ENCODE measurements at regions not wholly inside any gene's neighbourhood (a gene's known extent, or its start where the extent isn't known, plus 50 kb on each side); places are given as distances from the start of the nearest gene placed in this dataset.

DNA sequence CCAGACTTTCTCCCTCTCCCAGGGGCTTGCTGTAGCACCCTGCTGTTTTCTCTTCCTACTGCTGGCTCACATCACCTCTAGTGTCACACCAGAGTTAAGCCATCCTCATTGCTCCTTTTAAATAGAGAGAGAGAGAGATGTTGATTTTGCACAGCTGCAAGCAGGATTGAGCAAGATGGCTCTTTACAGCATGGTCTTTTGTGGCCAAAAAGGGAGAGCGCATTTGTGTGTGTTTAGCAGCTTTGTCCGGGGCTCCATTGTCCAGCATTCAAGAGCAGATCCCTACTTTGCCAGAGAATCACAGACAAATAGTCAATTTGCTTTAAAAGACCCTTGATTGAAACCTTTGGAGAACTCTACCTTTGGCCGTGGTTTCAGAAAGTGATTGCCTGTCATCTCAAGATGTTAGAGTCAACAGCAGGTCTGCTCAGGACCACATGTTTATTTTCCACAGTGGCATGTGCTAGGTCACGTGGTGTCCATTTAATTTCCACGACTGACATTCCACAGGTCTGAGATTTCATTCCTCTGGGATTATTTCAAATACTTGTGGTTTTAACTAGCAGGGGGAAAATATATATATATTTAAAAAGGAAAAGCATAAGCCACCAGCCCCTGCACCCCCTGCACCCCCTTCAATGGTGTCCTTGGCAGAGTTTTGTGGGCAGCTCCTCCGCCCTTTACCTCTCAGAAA lies 359.9 kb upstream of the SLC14A2 start:
- peak in 1 of 3 donors; percentile 21 for DNase-seq (ENCODE audit: low read depth in 3 of 3, low spot score in 2 of 3)

DNA sequence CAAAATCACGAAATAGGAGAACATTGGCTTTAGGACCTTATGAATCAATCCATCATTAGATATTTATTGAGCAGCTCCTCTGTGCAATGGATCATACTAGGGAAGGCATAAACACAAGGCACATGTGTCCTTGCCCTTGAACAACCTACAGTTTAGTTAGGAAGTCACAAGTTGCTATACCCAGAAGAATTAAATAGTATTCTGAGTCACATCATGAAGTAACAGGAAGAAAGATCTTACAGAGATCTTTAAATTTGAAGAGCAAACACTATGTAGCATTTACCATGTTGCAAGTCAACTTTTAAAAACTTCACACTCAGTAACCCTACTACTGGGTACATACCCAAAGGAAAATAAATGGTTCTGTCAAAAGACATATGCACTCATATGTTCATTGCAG lies 355.2 kb upstream of the SLC14A2 start:
- no peak for DNase-seq (ENCODE audit: low read depth in 3 of 3, low spot score in 2 of 3)

DNA sequence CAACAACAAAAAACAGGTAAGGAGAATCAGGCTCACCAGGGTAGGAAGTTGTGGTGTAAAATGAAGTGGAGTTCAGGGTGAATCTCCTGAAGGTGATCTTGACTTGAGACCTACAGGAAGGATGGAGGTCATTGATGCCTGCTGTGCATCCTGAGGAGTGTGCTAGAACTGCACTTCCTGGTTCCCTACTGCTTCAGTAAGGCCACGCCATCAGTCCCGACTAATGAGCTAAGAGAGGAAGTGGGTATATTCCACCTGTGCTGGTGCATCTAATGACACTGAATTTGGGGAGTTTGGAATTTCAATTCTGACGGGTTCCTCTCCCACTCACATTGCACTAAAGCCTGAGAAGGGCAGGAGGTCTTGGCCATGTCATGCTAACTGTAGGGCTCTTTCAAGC lies 349.3 kb upstream of the SLC14A2 start:
- DNase-seq (ENCODE audit: low read depth in 3 of 3, low spot score in 2 of 3) = no peak

DNA sequence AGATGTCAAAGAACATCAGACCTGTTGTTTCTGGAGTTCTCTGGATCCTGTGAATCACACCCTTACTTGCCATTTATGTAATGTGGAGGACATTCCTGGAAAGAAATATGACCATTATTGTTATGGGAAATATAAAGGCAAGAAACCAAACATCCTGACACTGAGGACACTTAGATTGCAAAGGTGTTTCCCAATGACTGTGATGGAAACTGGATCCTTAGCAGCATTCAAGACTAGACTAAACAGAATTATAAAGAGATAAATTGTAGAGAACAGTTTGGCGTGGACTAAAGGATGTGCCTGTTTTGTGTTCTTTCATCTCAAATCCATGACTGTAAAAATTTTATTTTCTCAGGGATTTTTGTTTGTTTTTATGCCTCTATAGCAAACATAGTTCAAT lies 347.7 kb upstream of the SLC14A2 start:
- DNase-seq (ENCODE audit: low read depth in 3 of 3, low spot score in 2 of 3) = no peak

DNA sequence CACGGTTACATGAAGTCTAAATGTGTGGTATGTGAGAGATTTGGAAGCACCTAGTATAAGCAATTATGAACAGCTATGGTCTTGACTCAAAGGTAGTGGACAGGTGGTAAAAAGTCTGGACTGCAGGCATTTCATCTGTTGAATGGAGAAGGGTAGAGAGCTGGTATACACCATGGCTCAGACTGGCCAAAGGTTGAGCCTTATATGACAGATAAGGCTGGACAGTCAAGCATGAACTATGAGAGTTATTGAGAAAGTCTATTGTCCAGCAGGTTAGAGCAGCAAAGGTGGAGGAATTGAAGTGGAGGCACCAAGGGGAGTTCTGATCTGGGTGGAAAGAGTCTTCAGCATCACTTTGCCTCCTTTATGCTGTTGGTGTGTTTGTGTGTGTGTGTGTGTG lies 346.7 kb upstream of the SLC14A2 start:
- no peak for DNase-seq (ENCODE audit: low read depth in 3 of 3, low spot score in 2 of 3)

DNA sequence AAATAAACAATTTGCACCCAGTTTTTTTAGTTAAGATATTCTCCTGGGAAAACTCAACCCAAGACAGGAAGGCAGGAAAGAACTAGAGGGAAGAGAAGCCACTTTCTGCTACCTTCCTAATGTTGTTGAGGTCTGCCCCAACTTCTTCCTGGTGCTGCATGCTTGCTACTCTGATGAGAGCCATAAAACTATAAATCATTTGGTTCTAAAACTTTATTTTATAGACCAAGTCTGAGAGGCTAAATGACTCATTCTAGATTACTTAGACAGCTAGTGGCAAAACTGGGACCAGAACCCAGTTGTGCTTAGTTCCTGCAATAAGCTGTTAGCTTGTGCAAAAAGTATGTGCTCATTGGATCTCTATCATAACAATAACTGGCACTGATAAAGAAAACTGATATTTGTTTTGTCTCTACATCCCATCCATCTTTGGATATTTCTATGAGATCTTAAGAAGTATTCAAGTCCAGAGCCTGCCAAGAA lies 344.9 kb upstream of the SLC14A2 start:
- DNase-seq (ENCODE audit: low read depth in 3 of 3, low spot score in 2 of 3) = no peak

DNA sequence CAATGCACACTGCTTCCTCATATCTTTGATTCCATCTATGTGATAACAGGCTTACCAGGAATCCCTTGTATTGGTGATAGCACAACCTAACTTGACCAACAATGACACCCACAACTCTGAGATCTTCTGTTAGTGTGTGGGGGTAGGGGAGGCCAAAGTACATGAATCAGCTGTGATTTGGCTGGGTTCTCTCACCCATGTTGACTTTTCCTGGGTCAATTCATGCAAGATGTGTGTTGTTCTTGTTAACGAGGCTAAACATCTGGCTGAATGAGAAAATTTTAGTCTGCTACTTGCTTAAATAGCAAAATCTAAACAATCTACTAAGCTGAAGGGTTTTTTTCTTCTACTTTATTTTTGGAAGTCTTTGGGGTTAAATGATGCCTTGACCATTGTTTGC lies 341.2 kb upstream of the SLC14A2 start:
- DNase-seq (ENCODE audit: low read depth in 3 of 3, low spot score in 2 of 3) = no peak

DNA sequence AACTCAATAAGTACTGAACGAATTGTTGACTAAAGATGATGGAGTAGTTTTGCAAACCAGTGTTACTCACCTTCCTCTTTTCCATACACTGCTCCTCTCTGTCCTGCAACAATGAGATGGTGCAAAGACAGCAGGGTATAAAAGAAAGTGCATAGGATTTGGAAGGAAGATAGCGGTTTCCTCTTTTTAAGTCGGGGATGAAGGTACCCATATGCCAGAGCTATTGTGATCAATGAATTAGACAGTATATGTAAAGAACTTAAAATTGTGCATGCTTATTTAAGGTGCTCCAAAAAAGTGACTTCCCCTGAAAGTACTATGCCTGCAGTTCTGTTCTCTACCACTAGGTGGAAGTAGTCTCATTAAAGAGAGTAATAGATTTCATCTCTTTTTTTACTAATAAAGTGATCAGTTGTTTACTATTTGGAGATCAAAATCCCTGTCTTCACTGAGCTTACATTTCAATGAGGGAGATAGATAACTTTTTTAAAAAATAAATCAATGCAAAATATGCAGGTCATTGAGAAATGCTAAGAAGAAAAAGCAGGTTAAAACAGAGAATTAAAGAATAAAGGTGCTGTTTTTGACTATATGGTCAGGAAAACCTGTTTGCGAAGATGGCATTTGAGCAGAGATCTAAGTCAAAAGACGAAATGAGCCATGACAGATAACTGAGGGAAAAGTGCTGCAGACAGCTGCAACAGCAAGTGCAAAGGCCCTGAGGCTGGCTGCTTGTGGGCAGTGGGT lies 339.7 kb upstream of the SLC14A2 start:
- no peak for DNase-seq (ENCODE audit: low read depth in 3 of 3, low spot score in 2 of 3)

DNA sequence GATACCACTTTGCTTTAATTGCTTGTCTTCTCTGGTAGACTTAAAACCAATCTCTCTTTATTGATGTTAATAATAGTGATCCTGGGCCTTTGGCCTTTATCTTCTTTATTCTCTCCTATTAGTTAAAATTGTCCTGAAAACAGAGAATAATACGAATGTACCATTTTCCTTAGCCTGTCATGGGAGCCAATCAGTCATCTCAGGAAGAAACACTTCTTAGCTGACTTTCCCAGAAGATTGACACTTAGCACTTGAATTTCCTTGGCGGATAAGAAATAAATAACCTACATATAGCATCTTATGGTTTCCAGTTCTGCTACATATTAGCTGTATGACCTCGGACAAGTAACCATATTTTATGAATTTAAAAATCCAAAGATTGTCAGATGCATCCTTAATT lies 338.4 kb upstream of the SLC14A2 start:
- DNase-seq (ENCODE audit: low read depth in 3 of 3, low spot score in 2 of 3) = no peak

DNA sequence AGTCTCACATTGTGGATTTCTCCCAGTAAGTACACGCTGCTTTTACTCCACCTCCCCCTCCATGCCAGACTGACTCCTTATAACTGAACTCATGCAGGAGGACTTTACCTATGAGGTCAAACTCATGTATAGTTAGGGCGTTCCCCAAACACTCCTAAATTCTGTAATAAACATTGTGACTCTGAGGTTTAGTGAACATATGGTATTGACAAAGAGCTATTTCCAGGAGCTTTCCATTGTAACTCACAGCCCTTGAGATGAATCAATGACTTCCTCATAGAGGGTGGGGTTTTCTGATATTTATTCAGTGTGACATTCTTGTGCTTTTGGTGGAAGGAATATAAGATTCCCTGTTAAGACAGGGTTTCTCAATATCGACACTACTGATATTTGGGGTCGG lies 337.4 kb upstream of the SLC14A2 start:
- DNase-seq (ENCODE audit: low read depth in 3 of 3, low spot score in 2 of 3) = no peak

DNA sequence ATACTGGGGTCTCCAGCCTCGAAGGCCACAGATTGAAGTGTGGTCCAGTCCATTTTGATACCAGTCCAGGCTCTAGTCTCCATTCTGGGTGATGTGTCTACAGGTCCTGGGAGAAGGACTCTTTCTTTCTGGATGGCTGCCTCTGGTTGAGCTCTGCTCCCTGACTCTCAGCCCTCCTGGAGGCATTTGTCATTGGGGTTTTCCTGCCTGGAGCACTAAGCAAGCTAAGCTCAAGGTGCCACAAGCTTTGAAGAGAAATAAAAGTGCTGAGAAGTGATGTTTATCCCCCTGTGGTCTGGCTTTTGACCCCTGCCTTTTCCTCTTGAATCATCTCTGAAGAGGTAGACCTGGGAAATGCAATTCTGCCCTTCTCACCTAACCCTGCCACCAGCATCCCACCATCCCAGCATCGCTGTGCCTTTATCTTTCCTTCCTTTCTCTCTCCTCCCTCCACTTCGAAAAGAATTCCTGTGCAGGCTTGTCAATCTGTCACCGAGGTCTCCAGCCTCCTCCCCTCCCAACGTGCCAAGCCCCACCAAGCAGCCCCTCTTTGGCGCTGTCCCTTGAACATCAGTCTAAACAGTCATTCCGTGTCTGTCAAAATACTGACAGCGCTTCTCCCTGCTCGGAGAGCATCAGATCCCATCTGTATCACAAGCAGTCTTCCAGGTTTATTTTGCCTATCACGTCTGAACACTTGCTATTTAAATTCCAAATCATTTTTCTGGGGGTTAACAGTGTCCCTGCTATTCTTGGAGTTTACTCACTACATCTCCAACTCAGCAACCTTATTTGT lies 334.6 kb upstream of the SLC14A2 start:
- DNase-seq (ENCODE audit: low read depth in 3 of 3, low spot score in 2 of 3) = no peak

DNA sequence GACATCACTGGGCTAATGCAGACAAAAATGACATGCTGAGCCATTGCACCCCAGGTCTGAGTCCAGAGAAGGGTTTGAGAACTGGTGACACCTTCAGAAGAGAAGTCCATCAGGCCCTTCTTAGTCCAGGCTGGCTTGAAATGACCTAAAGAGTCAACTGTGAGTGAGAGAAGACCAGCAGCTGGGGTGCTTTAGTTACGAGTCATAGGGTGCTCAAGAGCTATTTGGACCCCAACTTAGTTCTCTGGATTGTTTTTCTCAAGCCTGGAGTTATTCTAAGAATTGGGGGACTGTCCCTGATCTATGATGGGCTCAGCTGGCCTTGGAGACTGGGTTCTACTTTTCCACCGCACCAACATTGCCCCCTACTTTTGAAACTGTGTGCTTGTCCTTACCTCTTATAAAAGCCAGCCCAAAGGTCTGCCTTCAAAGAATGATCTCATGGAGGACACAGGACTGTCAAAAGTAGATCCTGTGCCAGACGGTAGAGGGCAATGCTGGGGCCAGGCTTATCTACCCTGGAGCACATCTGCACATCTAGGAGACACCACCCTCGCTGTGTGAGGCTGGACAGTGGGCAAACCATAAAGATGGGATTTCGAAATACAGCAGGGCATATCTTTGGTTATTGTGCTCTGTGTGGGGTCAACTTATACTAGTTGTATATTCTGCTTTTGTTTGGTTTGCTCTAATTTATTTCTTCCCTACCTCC lies 333.0 kb upstream of the SLC14A2 start:
- no peak for DNase-seq (ENCODE audit: low read depth in 3 of 3, low spot score in 2 of 3)

DNA sequence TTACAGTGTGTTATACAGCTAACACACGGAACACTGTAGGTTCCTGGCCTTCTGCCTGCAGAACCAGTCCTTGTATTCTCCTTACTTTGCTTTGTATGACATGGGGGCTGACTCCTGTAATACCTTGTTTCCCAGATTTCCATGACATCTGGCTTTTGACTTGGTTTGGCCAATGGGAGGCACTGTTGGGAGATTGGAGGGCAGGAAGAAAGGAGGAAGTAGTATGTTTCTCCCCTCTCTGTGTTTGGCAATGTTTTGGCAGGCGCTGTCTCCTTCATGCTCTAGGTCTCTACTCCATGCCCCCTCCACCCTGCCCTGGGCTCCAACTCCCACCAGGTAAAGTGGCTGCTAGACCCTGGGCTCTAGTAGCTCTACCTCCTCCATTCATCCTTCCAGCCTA lies 331.1 kb upstream of the SLC14A2 start:
- no peak for DNase-seq (ENCODE audit: low read depth in 3 of 3, low spot score in 2 of 3)

DNA sequence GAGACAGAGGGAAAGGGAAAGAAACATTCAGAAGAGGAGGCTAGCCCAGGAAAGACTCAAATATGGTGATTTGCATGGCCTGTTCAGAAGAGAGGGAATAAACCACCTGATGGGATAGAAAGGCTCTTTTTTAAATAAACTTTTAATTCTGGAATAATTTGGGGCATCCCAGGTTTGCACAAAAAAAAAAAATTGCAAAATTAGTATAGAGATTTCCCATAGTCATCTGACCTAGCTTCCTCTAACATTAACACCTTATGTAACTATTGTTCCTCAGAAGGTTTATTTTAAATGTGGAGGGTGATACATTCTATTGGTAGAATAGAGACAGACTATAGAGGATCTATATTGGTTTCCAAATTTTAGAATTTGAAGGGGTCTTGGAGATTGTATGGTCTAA lies 330.4 kb upstream of the SLC14A2 start:
- no peak for DNase-seq (ENCODE audit: low read depth in 3 of 3, low spot score in 2 of 3)

DNA sequence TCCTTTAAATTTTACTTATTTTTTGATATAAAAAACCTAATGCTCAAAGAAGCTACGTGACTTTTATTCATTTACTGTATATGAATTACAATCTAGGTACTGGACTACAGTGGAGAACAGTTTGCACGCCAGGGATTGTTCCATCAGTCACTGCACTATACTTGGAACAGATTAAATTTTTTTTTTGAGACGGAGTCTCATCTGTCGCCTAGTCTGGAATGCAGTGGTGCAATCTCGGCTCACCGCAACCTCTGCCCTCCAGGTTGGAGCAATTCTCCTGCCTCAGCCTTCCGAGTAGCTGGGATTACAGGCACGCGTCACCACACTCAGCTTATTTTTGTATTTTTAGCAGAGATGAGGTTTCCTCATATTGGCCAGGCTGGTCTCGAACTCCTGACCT lies 330.0 kb upstream of the SLC14A2 start:
- no peak for DNase-seq (ENCODE audit: low read depth in 3 of 3, low spot score in 2 of 3)

DNA sequence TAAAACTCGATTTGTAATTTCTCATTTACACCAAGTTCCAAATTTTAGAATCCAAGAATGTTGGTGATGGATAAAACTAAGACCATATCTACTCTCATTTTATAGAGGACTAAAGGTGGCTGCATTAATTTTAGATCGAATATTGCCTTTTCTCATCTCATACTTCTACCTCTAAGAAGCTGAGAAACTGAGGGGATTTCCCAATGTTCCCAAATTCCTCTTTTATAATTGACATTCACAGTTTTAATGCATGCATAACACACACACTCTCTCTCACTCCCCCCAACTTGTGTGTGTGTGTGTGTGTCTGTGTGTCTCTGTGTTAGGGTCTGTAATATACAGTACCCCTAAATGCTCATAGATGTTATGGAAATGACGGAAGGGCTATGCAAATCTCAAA lies 328.8 kb upstream of the SLC14A2 start:
- DNase-seq (ENCODE audit: low read depth in 3 of 3, low spot score in 2 of 3) = no peak

DNA sequence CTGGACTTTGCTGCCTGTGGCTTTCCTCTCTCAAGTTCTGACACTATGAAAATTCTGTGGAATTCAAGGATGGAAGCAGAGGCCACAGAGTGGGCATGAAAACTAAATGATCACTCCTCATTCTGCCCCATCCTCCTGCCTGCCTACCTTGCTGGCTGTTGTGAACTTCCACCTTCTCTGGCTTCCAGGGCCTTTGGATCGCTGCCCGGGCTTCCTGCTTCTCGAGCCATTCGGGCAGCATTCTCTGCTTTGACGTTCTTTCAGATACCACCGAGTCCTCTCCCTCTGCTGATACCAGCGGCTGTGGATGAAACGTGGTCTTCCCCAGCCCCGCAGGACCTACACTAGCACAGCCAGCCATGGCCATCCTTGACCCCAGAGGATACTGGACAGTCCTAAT lies 327.7 kb upstream of the SLC14A2 start:
- no peak for DNase-seq (ENCODE audit: low read depth in 3 of 3, low spot score in 2 of 3)

DNA sequence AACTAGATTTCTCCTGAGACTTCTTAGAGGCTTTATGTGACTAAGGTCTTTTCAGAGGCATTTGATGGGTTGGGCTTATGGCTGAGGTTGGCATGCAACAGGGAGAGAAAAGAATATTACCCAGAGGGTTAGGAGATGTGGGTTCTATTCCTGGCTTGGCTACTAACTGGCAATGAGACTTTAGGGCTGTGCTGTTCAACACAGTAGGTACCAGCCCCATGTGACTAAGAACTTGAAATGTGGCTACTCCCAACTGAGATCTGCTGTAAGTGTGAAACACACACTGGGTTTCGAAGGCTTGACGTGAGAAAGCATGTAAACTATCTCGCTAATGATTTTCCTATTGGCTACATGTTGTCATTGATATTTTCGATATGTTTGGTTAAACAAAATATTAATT lies 324.9 kb upstream of the SLC14A2 start:
- no peak for DNase-seq (ENCODE audit: low read depth in 3 of 3, low spot score in 2 of 3)

DNA sequence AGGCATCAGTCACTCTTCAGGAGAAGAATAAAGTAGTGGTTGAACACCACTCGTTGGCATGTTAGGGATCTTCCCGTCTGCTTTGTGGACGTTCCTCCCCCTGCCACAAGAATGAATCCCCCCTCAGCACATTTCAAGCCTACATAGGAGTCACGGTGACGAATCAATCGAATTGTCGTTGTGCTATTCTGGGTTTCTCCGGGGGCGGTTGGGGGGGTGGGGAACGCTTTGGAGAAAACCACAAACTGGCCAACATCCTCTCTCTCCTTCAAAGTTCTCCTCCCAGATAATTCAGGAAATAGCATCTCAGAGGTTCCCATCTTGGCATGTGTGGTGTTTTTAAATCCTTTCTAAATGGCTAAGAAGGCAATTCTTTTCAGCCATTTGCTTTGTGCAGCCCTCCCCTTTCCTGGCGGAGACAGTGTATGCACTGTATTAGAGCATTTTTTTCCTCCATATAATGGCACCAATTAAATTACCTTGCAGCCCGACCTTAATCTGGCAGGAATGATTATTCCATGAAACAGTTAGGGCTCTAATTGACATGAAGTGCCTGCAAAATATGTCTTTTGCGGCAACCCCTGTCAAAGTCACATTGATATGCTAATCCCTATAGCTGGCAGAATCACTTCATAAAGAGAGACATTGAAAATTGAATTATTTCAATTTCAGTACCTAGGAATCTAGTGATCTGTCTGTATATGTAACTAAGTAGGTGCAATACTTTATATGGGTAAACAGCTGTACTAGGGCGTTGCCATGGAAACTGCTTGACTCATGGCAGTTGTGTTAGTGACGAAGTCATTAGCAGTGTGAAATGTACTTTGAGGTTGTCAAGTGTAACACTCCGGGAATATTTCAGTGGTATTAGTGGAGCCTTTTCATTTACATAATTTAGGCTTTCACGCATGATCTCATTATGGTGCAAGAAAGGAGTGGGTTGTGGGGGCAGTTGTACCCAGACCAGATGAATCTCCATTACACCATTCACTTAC lies 323.4 kb upstream of the SLC14A2 start:
- no peak for DNase-seq (ENCODE audit: low read depth in 3 of 3, low spot score in 2 of 3)

DNA sequence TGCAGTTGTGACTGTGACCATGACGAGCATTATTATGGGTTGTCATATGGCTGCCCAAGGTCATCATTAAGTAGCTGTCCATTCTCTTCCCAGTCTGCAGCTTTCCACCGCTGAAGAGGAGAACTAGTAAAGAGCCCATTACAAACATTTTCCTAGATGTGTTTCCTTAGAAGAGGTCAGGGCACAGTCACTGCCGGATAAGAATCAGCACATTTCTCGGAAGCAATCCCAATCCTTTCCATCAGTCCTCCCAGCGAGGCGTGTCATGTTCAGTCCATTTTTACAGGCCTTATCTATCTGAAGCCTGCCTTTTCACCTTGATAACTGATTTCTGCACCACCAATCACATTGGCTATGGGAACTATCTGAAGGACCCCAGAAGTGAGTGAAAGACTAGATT lies 319.9 kb upstream of the SLC14A2 start:
- DNase-seq (ENCODE audit: low read depth in 3 of 3, low spot score in 2 of 3) = no peak
